PFSK-1 (cell line): ENCODE measurements at regions not wholly inside any gene's neighbourhood (a gene's known extent, or its start where the extent isn't known, plus 50 kb on each side); places are given as distances from the start of the nearest gene placed in this dataset.

ENCODE experiments used
- FOXP2 ChIP-seq: optimal IDR thresholded peaks from 2 replicates; pipeline ENCODE3; 2011; ENCODE audit warnings: borderline replicate concordance, control low read depth, inconsistent platforms; ENCODE audit not compliant: insufficient read depth; ENCODE audit errors: extremely low read length, extremely low read depth
- POLR2AphosphoS5 ChIP-seq: IDR thresholded peaks from 2 replicates; pipeline ENCODE4 v1.6.1; 2012; ENCODE audit warnings: low read depth, mild to moderate bottlenecking, control low read depth, low read length, moderate library complexity
- REST ChIP-seq, 2 experiments: IDR thresholded peaks; 2 replicates each; pipeline versions ENCODE4 v1.6.1 to v1.8.0; 2011 to 2012; ENCODE audit warnings: low read depth in 2 of 2, low read length in 2 of 2, control low read depth in 1 of 2, inconsistent platforms in 1 of 2, mild to moderate bottlenecking in 1 of 2, moderate library complexity in 1 of 2; ENCODE audit not compliant: insufficient read depth in 1 of 2
- SIN3A ChIP-seq: IDR thresholded peaks from 2 replicates; pipeline ENCODE4 v1.6.1; 2012; ENCODE audit warnings: mild to moderate bottlenecking, low read length, moderate library complexity, borderline replicate concordance; ENCODE audit not compliant: insufficient read depth
- TAF1 ChIP-seq: IDR thresholded peaks from 2 replicates; pipeline ENCODE4 v1.6.1; 2012; ENCODE audit warnings: low read length, control low read depth, borderline replicate concordance; ENCODE audit not compliant: insufficient read depth

DNA sequence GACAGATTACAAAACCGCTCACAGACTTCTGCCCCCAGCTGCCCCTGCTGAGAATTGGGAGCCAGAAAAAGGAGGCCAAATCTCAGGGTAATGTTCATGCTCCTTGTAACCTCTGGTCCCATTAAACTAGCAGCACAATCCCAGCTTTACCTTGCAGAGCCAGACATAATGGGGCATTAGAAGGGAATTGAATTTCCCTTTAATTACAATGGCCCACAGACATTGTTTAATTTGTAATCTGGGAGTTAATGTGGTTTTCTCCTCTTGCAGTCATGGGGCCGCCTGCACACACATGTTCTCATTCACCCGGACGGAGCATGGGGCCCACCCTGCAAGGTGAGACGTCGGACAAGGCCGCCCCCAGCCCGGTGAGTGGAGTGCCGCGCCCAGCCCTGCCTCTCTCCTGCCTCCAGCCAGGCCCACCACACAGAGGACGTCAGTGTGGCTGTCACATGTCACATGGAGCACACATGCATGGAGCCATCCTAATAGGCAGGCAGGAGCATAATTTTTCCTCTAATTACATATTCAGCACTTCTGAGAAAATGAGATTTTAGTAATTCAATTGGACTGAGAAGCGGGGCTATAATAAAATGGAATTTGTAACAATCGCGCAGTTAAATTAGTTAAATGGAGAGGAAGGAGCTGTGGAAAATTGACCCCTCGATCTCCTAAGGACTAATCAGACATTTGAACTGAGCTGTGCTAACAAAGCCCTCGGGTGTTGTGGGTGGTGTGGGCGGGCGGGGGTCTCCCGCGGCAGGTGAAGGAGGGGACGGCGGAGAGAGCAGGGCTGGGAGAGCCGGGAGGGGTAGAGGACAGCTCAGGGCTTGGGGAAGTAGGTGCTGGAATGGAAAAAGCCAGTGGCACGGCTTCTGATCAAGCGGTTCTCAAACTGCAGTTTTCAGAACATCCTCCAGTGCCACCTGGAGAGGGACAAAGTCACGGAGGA lies 87.7 kb downstream of the ENGASE start:
- TF ChIP-seq REST (IDR thresholded peaks at IDR 0.05; ENCODE audit: insufficient read depth in 1 of 2, low read depth in 2 of 2, low read length in 2 of 2) = no peak

DNA sequence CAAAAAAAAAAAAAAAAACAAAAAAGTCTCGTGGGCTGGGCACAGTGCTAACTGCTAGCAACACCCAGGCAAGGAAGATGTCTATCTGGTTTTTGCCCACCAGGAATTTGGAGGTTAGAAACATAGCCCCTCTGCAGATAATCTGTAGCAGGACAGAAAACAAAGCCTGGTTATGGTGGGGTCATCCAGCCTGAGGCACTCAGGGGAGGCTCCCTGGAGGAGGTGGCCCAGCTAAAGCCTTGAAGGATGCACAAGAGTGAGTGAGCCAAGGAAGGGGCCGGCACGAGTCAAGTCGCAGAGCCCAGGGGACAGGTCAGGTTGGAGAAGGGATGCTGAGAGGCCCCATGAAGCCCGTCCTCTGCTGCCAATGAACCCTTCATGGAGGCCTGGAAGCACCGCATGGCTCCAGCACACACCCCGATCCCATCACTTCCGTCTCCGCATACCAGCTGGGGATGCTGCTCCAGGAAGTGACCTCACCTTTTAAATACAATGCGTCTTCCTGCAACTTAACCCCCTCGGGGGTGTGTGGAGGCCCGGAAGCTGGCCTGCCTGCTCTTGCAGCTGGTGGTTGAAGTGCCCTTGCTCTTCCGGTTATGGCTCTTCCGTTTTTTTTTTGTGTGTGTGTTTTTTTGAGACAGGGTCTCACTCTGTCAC lies 86.5 kb downstream of the ENGASE start:
- no peak for TF ChIP-seq POLR2AphosphoS5
- TF ChIP-seq FOXP2 = no peak
- no peak for TF ChIP-seq SIN3A
- no peak for TF ChIP-seq TAF1
- no peak for TF ChIP-seq REST (IDR thresholded peaks at IDR 0.05; ENCODE audit: insufficient read depth in 1 of 2, low read depth in 2 of 2, low read length in 2 of 2)

- no peak for TF ChIP-seq FOXP2
- no peak for TF ChIP-seq POLR2AphosphoS5
- TF ChIP-seq SIN3A = no peak
- TF ChIP-seq TAF1 = no peak
- TF ChIP-seq REST (IDR thresholded peaks at IDR 0.05; ENCODE audit: insufficient read depth in 1 of 2, low read depth in 2 of 2, low read length in 2 of 2) = no peak
These were observed 85.3 kb downstream of the ENGASE start for GRCh38 chr17:79159926-79160325.

- TF ChIP-seq REST (IDR thresholded peaks at IDR 0.05; ENCODE audit: insufficient read depth in 1 of 2, low read depth in 2 of 2, low read length in 2 of 2) (no peak), FOXP2 (no peak), TAF1 (no peak), POLR2AphosphoS5 (no peak), SIN3A (no peak)
These were observed 84.8 kb downstream of the ENGASE start for GRCh38 chr17:79159471-79159870.
